ENCODE measurements at regions not wholly inside any gene's neighbourhood (a gene's known extent, or its start where the extent isn't known, plus 50 kb on each side); places are given as distances from the start of the nearest gene placed in this dataset.
"Not testable (repeated sequence)": the region's sequence is repeated elsewhere in the genome, so short reads cannot be mapped to it uniquely, and the experiment has no call there.

- no peak for TF ChIP-seq POLR2AphosphoS5 (IDR thresholded peaks at IDR 0.05)
- no peak for TF ChIP-seq POLR2A (IDR thresholded peaks at IDR 0.05)
- no peak for TF ChIP-seq EP300 (IDR thresholded peaks at IDR 0.05)
- TF ChIP-seq CTCF (IDR thresholded peaks at IDR 0.05): no peak
- DNase-seq: no peak
- no peaks in the 10 kb centered on the region for H3K4me1 ChIP-seq
- H3K36me3 ChIP-seq: no peaks in the 10 kb centered on the region
- no peak overlapping the region for H3K27ac ChIP-seq
- 45 to 78% (median 72%) methylated on average over 2 of the region's 2 CpGs for WGBS, 5 donors
- no peaks in the 10 kb centered on the region for H3K27me3 ChIP-seq
- no peak overlapping the region for H3K4me3 ChIP-seq
- intact Hi-C loops (cut with DNase I; ENCODE audit: low total_unique reads): no loop called here
- peaks cover 0 to 53% (median 29%) of the 10 kb centered on the region in 4 donors for H3K9me3 ChIP-seq
These were observed 311.5 kb upstream of the TARS1 start for GRCh38 chr5:33129309-33129708.

- no peaks in the 10 kb centered on the region for H3K36me3 ChIP-seq
- DNase-seq: no peak
- H3K4me1 ChIP-seq: no peaks in the 10 kb centered on the region
- H3K4me3 ChIP-seq: no peak overlapping the region
- no peaks in the 10 kb centered on the region for H3K27me3 ChIP-seq
- H3K9me3 ChIP-seq: peaks cover 3 to 54% (median 28%) of the 10 kb centered on the region in 4 donors
- WGBS, 5 donors: 76 to 91% (median 86%) methylated on average over 1 of the region's 1 CpG
- H3K27ac ChIP-seq: no peak overlapping the region
- TF ChIP-seq CTCF (IDR thresholded peaks at IDR 0.05) (no peak), POLR2AphosphoS5 (IDR thresholded peaks at IDR 0.05) (no peak), POLR2A (IDR thresholded peaks at IDR 0.05) (no peak), EP300 (IDR thresholded peaks at IDR 0.05) (no peak)
- intact Hi-C loops (cut with DNase I; ENCODE audit: low total_unique reads): no loop called here
These were observed 304.0 kb upstream of the TARS1 start for GRCh38 chr5:33136785-33137184.

DNA sequence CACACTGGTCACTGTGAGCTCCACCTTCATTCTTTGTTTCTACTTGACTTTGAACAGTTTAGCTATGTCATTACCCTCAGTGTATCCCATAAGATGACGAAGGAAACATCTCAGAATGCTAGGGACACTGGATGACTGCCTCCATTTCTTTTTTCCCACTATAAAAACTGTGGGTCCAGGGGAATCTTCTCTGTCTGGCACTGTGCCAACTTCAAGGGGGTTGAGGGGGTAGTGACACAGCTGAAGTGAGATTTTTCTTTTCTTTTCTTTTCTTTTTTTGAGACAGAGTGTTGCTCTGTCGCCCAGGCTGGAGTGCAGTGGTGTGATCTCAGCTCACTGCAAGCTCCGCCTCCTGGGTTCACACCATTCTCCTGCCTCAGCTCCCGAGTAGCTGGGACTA lies 302.6 kb upstream of the TARS1 start:
- intact Hi-C loops (cut with DNase I; ENCODE audit: low total_unique reads); H3K36me3 ChIP-seq; H3K4me3 ChIP-seq; H3K27me3 ChIP-seq; H3K4me1 ChIP-seq; H3K27ac ChIP-seq; DNase-seq: not testable (repeated sequence)
- H3K9me3 ChIP-seq: peaks cover 3 to 45% (median 22%) of the 10 kb centered on the region in 4 donors
- WGBS, 5 donors: 62 to 81% (median 67%) methylated on average over 4 of the region's 4 CpGs

- Histone ChIP-seq H3K9me3 (peaks cover 0 to 12% (median 0%) of the 10 kb centered on the region in 4 donors), H3K4me3 (no peak overlapping the region), H3K27me3 (no peaks in the 10 kb centered on the region), H3K4me1 (no peaks in the 10 kb centered on the region), H3K36me3 (no peaks in the 10 kb centered on the region), H3K27ac (no peak overlapping the region)
- TF ChIP-seq CTCF (IDR thresholded peaks at IDR 0.05) (no peak), POLR2AphosphoS5 (IDR thresholded peaks at IDR 0.05) (no peak), POLR2A (IDR thresholded peaks at IDR 0.05) (no peak), EP300 (IDR thresholded peaks at IDR 0.05) (no peak)
- no peak for DNase-seq
- WGBS, 5 donors: 79 to 94% (median 83%) methylated on average over 4 of the region's 4 CpGs
- intact Hi-C loops (cut with DNase I; ENCODE audit: low total_unique reads): no loop called here
These were observed 297.2 kb upstream of the TARS1 start for GRCh38 chr5:33143405-33144123.

DNA sequence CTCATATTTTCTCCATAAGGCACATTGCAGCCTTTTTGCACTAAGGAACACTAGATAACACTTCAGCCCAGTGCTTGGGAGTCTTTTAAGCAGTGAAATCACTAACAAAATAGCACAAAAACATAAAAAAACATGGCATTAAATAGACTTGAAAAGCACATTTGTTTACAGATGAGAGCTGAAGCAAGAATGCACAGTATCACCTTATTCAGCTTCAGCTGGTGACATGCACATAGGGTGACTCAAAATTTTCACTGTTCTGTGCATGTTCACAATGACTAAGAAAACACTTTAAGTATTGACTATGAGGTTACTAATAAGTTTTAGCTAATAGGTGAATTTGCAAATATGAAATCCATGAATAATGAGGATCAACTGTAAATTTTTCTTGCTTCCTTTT lies 293.9 kb upstream of the TARS1 start:
- no peak for TF ChIP-seq EP300 (IDR thresholded peaks at IDR 0.05)
- no peak for TF ChIP-seq POLR2A (IDR thresholded peaks at IDR 0.05)
- TF ChIP-seq CTCF (IDR thresholded peaks at IDR 0.05): no peak
- TF ChIP-seq POLR2AphosphoS5 (IDR thresholded peaks at IDR 0.05): no peak
- H3K4me1 ChIP-seq: no peaks in the 10 kb centered on the region
- H3K9me3 ChIP-seq: peaks cover 0 to 10% (median 0%) of the 10 kb centered on the region in 4 donors
- DNase-seq: no peak
- H3K27me3 ChIP-seq: no peaks in the 10 kb centered on the region
- H3K27ac ChIP-seq: no peak overlapping the region
- H3K4me3 ChIP-seq: no peak overlapping the region
- intact Hi-C loops (cut with DNase I; ENCODE audit: low total_unique reads): no loop called here
- no peaks in the 10 kb centered on the region for H3K36me3 ChIP-seq

Data from stomach (tissue), 8 donors.